GM18511 (cell line): ENCODE measurements at regions not wholly inside any gene's neighbourhood (a gene's known extent, or its start where the extent isn't known, plus 50 kb on each side); places are given as distances from the start of the nearest gene placed in this dataset.
"Not testable (repeated sequence)": the region's sequence is repeated elsewhere in the genome, so short reads cannot be mapped to it uniquely, and the experiment has no call there.

Source experiments
- ATAC-seq: cut with Tn5 transposase; IDR thresholded peaks from one replicate; pipeline ENCODE4 v1.9.1; 2021; ENCODE audit warnings: mild to moderate bottlenecking, moderate library complexity; ENCODE audit not compliant: unreplicated experiment

GRCh38 chr12:84075991-84076390 is 836.6 kb downstream of the SLC6A15 start:
- no peak for ATAC-seq

GRCh38 chr12:84073401-84073800 is 839.2 kb downstream of the SLC6A15 start:
- no peak for ATAC-seq

- ATAC-seq = no peak
Observed at GRCh38 chr12:84072961-84073360, 839.6 kb downstream of the SLC6A15 start.

- ATAC-seq = no peak
Observed at GRCh38 chr12:84070292-84070691, 842.3 kb downstream of the SLC6A15 start.

- no peak for ATAC-seq
Observed at GRCh38 chr12:84069699-84070098, 842.9 kb downstream of the SLC6A15 start.

- no peak for ATAC-seq
Observed at GRCh38 chr12:84069198-84069597, 843.4 kb downstream of the SLC6A15 start.

GRCh38 chr12:84058136-84058535 is 854.5 kb downstream of the SLC6A15 start:
- ATAC-seq = no peak

GRCh38 chr12:84054811-84055210 is 857.8 kb downstream of the SLC6A15 start:
- ATAC-seq = no peak

GRCh38 chr12:84047881-84048280 is 864.7 kb downstream of the SLC6A15 start:
- no peak for ATAC-seq

- no peak for ATAC-seq
Observed at GRCh38 chr12:84046859-84047258, 865.7 kb downstream of the SLC6A15 start.

- ATAC-seq = no peak
Observed at GRCh38 chr12:84043355-84043754, 869.2 kb downstream of the SLC6A15 start.

- no peak for ATAC-seq
Observed at GRCh38 chr12:84038242-84038641, 874.4 kb downstream of the SLC6A15 start.

GRCh38 chr12:84036912-84037311 is 875.7 kb downstream of the SLC6A15 start:
- no peak for ATAC-seq

GRCh38 chr12:84035766-84036165 is 876.8 kb downstream of the SLC6A15 start:
- ATAC-seq = no peak

- ATAC-seq = no peak
Observed at GRCh38 chr12:84034871-84035270, 877.7 kb downstream of the SLC6A15 start.

GRCh38 chr12:84033162-84033561 is 879.4 kb downstream of the SLC6A15 start:
- ATAC-seq = no peak

GRCh38 chr12:84018556-84019179 is 893.9 kb downstream of the SLC6A15 start:
- ATAC-seq = not testable (repeated sequence)

GRCh38 chr12:84016956-84017355 is 895.6 kb downstream of the SLC6A15 start:
- ATAC-seq = no peak

- ATAC-seq = no peak
Observed at GRCh38 chr12:83997423-83997822, 915.2 kb downstream of the SLC6A15 start.

GRCh38 chr12:83996671-83997070 is 915.9 kb downstream of the SLC6A15 start:
- no peak for ATAC-seq

- no peak for ATAC-seq
Observed at GRCh38 chr12:83985084-83985483, 927.5 kb downstream of the SLC6A15 start.

- no peak for ATAC-seq
Observed at GRCh38 chr12:83980398-83980797, 932.2 kb downstream of the SLC6A15 start.

GRCh38 chr12:83979785-83980184 is 932.8 kb downstream of the SLC6A15 start:
- no peak for ATAC-seq
